Pulmonary artery endothelial cell (primary cell): ENCODE measurements at regions not wholly inside any gene's neighbourhood (a gene's known extent, or its start where the extent isn't known, plus 50 kb on each side); places are given as distances from the start of the nearest gene placed in this dataset.

Source experiments
- DNase-seq: peaks from one replicate; pipeline ENCODE4 v3.0.0-alpha.2; 2011; ENCODE audit warnings: low read depth, low spot score

DNA sequence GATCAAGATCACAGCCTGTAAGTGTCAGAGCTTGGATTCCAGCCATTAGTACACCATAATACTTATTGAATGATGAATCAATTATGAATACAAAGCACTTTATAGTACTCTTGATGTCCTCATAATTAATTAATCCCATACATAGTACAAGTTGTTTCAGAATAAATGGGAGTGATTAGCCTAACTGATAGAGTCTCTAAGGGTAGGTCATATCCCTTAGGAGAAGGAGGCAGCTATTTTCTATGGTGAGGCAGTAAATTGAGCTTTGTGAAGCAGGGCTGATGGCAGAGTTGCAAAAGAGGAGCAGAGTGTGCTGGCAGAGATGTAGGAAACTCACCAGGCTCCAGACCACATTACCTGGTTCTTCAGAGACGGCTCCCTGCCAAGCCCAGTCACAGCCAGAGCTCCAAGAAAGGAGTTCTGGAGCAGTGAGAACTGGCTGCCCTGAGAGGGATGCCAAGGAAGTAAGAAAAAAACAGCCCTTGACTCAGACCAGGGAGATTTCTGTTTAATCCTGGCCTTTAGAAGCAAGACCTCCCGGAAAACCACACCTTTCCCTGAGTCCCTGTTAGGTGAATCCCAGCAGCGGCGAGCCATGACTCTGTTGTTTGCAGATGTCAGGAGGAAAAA, 112.9 kb downstream of the SH3TC2 start:
- DNase-seq = no peak

- DNase-seq = no peak
These were observed 112.4 kb downstream of the SH3TC2 start for GRCh38 chr5:148950471-148950863.

DNA sequence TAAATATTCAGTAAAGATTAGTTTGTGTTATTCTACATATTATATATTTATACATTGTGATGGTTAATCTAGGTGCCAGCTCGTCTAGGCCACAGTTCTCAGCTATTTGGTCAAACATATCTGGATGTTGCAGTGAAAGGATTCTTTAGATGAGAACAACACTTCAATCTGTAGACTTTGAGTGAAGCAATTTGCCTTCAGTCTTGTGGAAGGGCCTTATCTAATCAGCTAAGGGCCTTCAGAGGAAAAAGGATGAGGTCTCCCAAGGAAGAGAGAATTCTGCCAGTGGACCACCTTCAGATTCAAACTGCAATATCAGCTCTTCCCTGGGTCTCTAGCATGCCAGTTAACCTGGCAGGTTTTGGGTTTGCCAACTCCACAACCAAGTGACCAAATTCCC, 112.0 kb downstream of the SH3TC2 start:
- DNase-seq = no peak

- no peak for DNase-seq
These were observed 111.2 kb downstream of the SH3TC2 start for GRCh38 chr5:148951612-148952011.

DNA sequence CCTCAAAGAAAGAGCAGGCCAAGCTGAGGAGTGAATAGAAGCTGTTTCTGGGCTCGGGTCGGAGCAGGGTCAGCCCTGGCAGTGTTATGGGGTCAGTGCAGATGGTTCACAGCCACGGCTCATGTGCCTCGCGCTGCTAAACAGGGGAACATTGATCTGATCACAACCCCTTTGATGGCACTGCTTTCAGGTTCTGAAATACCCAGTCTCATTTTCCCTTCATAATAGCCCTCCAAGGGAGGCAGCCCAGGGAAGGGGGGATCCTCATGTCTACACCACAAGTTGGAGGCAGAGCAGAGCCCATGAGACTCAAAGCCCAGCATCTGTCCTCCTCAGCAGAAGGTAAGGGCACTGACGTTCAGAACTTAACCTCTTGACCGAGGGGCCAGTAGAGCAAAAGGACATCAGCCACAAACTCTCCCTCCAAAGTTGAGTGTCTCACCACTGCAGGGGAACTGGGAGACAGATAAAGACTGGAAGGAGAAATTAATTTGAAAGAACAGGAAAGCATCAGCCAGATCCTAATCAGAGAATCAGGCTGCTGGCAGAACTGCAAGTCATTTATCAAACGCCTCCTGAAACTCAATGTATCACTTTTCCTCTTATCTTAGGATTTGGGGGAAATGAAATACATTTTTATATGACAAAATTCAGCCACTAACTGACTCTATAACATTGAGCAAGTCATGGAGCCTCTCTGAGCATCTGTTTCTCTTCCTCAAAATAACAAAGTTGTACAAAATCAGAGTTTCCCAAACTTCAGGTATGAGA, 110.6 kb downstream of the SH3TC2 start:
- DNase-seq = no peak

GRCh38 chr5:148953711-148954110, 109.2 kb downstream of the SH3TC2 start:
- DNase-seq = no peak
